Fibroblast of mammary gland (primary cell): ENCODE measurements at regions not wholly inside any gene's neighbourhood (a gene's known extent, or its start where the extent isn't known, plus 50 kb on each side); places are given as distances from the start of the nearest gene placed in this dataset.
"Not testable (repeated sequence)": the region's sequence is repeated elsewhere in the genome, so short reads cannot be mapped to it uniquely, and the experiment has no call there.

Experiments
- DNase-seq: peaks from one replicate; pipeline ENCODE4 v3.0.0-alpha.2; 2010; ENCODE audit warnings: low read depth
- H3K4me3 ChIP-seq: 2 replicates; pipeline ENCODE4 v1.5.1; 2011; ENCODE audit warnings: low read depth, mild to moderate bottlenecking, low read length, moderate library complexity; ENCODE audit not compliant: control insufficient read depth
- CTCF ChIP-seq: conservative IDR thresholded peaks from 2 replicates; pipeline ENCODE4 v1.5.1; 2011; ENCODE audit warnings: low read depth, low read length, inconsistent platforms; ENCODE audit not compliant: control insufficient read depth, insufficient read depth

DNA sequence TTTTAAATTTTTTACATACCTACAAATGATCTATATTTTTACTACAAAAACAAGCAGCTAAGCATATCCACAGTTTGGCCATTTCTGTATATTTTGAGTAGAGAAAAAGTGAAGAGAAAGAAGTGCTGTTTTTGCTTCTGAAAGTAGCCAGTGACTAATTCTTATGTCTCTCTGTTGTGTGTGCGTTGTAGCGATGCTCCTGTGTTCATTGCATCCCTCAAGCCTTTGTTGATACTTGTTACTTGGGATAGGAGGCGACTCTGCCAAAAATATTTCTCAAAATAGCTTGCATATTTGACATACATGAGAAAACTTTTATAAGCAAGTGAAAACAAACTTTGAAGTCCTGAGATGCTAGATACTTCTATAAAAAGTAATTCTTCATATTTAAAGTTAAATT is 714.1 kb downstream of the FSCB start:
- TF ChIP-seq CTCF = no peak
- H3K4me3 ChIP-seq = no peak overlapping the region
- DNase-seq = no peak

DNA sequence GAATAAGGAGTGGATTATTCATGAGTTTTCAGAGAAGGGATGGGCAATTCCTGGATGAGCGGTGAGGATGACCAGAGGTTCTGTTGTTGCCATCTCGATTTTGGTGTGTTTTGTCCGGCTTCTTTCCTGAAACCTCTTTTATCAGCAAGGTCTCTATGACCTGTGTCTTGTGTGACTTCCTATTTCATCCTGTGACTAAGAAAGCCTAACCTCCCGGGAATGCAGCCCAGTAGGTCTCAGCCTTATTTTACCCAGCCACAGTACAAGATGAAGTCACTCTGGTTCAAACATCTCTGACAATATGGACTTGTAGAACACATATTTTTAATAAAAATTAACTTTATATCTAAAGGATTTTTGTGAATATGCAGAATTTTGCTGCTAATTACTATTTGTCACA is 716.4 kb downstream of the FSCB start:
- TF ChIP-seq CTCF = no peak
- no peak for DNase-seq

DNA sequence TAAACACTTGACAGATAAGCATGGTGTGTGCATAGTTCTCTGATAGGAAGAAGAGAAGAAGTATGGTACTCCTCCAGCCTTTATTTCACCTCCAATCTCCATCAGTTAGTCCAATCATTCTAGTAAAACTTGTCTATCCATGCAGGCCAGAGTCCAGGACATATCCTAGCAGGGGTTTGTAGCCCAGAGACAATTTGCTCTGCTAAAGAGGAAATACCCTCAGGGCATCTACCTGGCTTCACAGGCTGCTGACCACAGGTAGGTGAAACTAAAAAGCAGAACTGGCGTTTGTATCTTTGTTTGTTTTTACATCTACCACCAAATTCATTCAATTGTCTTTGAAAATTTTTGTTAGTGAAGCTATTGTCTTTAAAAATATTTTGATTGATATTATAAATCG is 717.6 kb downstream of the FSCB start:
- DNase-seq = no peak
- TF ChIP-seq CTCF = no peak
- H3K4me3 ChIP-seq = no peak overlapping the region

More for the DNA sequence above, 716.4 kb downstream of the FSCB start:
- no peak overlapping the region for H3K4me3 ChIP-seq

DNA sequence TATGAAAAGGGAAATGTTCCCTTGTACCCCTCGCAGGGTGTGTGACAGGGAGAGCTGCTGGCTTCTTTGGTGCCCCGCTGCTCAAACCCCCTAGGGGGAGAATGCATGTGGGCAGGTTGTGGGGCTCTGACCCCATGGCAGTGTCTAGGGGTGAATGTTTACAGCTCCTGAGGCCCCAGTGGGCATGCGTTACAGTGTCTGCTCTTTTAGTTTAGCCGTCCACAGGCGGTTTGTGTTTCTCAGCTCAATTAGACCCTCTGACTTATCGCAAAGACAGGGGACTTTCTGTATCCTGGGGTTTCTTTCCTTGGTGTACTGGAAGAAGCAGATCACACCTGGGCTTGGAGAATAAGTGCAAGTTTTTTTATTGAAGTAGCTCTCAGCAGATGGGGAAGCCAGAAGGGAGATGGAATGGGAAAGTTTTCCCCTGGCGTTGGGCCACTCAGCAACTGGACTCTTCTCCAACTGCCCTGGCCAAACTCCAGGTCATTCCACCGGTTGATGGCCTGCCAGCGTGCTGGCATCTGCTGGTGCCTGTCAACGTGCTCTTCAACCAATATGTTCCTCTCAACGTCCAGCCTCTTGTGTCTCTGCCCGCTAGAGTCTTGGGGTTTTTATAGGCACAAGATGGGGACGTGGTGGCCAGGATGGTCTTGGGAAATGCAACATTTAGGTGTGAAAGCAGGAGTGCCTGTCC is 720.9 kb downstream of the FSCB start:
- no peak for TF ChIP-seq CTCF
- no peak for DNase-seq
- no peak overlapping the region for H3K4me3 ChIP-seq

- DNase-seq, H3K4me3 ChIP-seq: not testable (repeated sequence)
Measured at GRCh38 chr14:43784432-43784831, 722.7 kb downstream of the FSCB start.

DNA sequence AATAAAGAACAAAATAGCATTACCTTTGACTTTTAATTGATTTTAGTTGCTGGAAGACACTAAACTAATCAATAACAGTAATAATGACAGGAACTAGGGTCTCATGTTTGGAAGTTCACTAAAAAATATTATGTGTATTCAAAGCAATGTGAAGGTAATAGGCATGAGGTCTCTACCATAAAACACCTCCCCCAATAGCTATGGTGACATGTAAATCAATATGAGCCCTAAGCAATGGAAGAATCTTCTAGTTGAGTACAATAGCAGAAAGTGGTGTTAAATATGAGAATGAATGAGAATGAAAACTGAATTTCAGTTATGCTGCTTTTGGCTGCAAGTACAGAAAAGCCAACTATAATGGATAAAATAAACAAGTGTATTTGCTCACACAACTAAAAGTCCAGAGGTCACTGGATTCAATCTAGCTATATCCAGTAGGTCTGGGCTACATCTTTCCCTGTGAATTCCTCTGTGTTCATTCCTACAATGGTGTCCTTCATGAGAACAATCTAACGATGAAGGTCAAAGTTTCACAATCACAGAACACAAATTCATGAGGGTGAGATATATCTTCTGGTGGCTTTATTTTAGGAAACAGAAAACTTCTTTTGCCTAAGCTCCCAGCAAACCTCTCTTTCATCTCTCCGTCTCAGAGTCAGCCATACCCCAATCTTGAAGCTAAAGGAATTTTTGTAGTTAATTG is 728.0 kb downstream of the FSCB start:
- H3K4me3 ChIP-seq = no peak overlapping the region
- no peak for DNase-seq
- no peak for TF ChIP-seq CTCF

- H3K4me3 ChIP-seq = no peak overlapping the region
- DNase-seq = no peak
Measured at GRCh38 chr14:43778570-43778936, 728.5 kb downstream of the FSCB start.

More at GRCh38 chr14:43778570-43778936, 728.5 kb downstream of the FSCB start:
- TF ChIP-seq CTCF = no peak
